HT-29 (cell line): ENCODE measurements at regions not wholly inside any gene's neighbourhood (a gene's known extent, or its start where the extent isn't known, plus 50 kb on each side); places are given as distances from the start of the nearest gene placed in this dataset.
"Not testable (repeated sequence)": the region's sequence is repeated elsewhere in the genome, so short reads cannot be mapped to it uniquely, and the experiment has no call there.

ENCODE experiments used
- DNase-seq: peaks from one replicate; pipeline ENCODE4 v3.0.0-alpha.2; 2015; ENCODE audit warnings: low spot score

- DNase-seq, result no peak
Measured at GRCh38 chrX:131826572-131826971, 196.5 kb upstream of the STK26 start.

DNA sequence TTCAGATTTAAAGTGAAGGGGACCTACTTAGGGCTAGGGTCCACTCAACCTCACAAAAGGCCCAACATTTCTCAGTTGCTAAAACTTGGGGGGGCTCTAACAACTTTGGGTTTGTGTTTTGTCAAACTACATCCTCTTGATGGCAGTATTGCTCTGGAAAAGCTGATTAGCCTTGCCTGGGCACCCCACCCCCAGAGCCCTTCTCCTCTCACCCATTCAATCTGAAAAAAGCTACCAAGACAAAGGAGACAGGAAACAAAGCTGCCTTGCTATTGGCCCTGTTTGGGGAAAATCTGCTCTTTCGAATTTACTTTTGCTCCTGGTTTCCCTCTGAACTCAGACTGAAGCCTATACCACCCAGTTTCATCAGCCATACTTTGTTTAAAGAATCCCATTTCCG lies 195.2 kb upstream of the STK26 start:
- peak; percentile 64 for DNase-seq

DNA sequence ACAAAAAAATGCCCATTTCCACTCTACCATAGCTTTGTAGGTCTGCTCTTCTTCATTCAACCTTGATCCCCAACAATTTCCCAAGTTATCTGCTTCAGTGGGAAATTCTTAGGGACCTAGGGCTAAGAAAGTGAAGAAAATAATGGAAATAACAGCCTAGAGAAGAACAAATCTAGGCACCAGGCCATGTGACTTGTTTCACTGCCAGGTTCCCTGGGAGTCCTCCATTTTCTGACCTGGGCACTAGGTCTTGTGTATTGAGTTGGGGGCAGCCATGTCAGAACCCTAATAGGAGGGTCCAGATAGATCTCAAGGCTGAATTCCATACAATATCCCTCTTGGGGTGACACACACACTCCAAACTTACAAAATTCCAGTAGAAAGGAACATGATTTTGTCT lies 194.6 kb upstream of the STK26 start:
- no peak for DNase-seq

DNA sequence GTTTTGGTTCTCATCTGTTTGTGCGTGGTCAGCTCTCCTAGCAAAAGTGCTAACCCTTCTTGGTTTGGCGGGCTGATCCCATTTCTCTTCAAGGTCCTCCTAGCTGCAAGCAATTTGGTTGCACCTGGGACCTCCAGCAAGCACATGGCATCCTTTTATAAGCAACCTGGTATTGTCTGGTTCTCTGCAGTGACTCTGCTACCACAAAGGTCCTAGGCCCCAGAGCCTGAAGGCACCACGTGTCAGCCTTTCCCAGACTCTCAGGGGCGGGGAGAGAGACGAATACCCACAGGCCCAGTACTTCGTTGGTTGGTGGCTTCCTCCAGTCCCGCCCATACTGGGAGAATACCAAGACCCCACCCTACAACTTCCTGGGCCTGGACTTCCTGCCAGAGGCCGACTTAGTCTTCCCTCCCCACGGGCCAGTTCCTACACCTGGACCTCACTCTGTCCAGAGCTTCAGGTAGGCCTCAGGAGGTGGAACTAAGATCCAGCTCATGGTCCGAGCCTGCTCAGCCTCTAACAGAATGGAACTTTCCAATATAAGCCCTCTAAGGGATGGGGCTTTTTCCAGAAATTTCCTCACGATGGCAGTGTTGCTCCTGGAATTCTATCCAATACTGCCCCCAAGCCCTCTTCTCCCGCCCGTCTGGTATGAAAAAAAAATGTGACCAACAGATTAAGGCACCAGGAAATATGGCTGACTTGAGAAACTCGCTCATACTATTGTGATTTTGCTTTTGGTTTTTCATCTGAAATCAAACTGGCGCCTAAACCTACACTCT lies 192.5 kb upstream of the STK26 start:
- peak; percentile 98 for DNase-seq

- no peak for DNase-seq
Measured at GRCh38 chrX:131831185-131831520, 191.9 kb upstream of the STK26 start.

DNA sequence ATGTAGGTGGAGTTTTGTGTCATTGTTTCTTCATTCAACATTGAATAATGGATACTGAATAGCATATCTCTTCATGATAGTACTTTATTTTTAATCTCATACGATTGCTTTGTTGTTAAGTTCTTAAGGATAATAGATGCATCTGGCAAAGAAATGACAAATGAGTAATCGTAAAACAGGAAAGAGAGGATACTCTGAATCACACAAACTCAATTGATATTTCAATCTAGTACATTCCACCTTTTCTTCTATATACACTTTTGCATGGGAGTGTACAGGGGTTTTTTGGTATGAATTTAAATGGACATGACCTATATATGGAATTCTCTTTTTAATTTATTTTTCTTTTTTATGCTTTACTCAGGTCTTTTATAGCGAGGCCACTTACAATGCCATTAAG lies 186.9 kb upstream of the STK26 start:
- DNase-seq, result no peak

DNA sequence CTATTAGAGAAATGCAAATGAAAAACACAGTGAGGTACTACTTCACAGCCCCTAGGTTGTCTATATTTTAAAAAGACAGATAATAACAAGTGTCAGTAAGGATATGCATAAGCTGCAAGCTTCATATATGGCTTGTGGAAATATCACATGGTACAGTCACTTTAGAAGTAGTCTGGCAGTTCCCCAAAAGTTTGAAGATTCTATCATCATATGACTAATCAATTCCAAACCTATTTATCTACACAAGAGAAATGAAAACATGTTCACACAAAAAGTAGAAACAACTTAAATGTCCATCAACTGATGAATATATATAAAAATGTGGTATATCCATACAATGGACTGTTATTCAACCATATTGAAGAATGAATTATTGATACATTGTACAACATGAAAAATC lies 185.8 kb upstream of the STK26 start:
- DNase-seq, result no peak

DNA sequence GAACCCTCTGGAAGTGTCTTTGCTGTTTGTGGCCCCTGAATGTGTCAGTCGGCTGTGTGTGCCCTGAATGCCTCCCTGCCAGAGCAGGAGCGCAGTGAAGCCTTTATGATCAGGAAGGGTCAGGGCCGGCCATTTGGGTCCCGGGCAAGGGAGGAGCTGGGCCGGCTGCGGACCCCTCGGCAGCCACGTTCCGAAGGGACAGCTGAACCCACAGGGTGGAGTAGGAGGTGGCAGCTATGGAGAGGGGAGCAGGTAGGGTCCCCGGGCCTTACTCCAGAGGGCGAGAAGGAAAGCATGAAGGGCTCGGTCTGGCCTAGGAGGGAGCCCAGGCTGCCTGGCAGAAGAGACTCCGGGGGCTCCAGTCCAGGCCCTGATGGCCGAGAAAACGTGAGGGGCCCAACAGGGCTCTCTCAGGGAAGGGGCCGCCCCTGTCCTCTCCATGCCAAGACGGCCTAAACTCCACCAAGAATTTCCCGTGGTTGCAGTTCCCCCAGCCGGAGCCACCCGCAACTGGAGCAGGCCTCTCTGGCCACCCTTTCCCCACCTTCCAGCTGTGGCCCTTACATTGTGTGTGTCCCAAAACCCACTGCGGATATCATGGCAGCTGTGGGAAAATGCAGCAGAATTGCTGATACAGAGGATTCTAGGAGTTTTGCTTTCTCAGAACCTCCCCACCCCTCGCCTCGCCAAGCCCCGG lies 182.2 kb upstream of the STK26 start:
- no peak for DNase-seq

GRCh38 chrX:131841496-131842437 lies 181.3 kb upstream of the STK26 start:
- peak; percentile 75 for DNase-seq

DNA sequence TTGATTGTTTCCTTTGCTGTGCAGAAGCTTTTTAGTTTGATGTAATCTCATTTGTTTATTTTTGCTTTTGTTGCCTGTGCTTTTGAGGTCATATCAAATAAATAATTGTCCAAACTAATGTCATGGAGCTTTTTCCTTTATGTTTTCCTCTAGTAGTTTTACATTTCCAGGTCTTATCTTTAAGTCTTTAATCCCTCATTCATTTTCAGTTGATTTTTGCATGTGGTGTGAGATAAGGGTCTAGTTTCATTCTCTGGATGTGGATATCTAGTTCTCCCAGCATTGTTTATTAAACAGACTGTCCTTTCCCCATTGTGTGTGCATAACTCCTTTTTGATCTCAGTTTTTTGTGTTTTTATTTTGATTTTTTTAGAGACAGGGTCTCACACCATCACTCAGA lies 179.1 kb upstream of the STK26 start:
- DNase-seq, result no peak

DNA sequence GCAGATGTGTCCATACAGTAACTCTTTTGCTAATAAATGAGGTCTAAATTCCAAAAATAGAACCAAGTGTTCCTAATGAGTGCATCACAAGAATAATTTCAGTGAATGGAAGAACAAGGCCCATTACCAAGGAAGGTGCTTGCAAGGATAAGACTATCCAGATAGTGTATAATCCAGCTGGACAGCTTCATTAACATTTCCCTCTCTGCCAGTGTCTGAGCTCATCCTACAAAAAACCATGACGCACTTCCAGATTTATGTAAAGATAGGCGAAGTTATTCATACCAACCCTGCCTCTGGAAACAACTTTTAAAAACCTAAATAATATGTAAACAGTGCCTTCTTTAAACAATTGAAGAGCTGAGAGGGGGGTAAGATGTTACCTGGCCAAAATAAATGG lies 177.9 kb upstream of the STK26 start:
- no peak for DNase-seq

GRCh38 chrX:131845771-131846170 lies 177.3 kb upstream of the STK26 start:
- no peak for DNase-seq

GRCh38 chrX:131850964-131851363 lies 172.1 kb upstream of the STK26 start:
- not testable (repeated sequence) for DNase-seq

GRCh38 chrX:131853440-131853839 lies 169.7 kb upstream of the STK26 start:
- DNase-seq, result no peak

- DNase-seq, result no peak
Measured at GRCh38 chrX:131854581-131854980, 168.5 kb upstream of the STK26 start.

- no peak for DNase-seq
Measured at GRCh38 chrX:131861088-131861787, 161.9 kb upstream of the STK26 start.

- no peak for DNase-seq
Measured at GRCh38 chrX:131862321-131862720, 160.8 kb upstream of the STK26 start.

DNA sequence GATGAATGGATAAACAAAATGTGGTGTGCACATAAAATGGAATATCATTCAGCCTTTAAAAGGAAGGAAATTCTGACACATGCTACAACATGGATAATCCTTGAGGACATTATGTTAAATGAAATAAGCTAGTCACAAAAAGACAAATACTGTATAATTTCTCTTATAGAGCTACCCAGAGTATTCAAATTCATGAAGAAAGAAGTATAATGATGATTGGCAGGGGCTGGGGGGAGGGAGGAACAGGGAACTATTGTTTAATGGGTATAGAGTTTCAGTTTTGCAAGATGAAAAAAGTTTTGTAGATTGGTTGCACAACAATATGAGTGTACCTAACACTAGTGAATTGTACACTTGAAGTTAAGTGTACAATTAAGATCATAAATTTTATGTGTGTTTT lies 153.9 kb upstream of the STK26 start:
- no peak for DNase-seq

DNA sequence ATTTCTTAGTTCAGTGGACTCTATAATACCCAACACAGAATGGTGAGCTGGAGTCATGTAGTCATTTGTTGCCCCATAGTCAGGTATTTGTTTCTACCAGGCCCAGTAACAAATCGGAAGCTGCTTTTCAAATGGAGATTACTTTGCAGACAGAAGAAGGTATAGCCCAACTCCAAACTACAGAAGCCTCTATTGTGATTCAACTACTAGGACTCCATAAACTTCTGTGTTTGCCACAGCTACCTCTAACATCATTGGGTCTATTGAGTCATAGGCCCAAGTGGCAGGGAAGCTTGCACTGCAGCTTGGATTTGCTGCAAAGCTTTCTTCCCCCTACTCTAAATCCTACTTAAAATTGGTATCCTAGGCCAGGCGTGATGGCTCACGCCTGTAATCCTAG lies 148.8 kb upstream of the STK26 start:
- DNase-seq, result no peak

- not testable (repeated sequence) for DNase-seq
Measured at GRCh38 chrX:131875827-131876226, 147.3 kb upstream of the STK26 start.

GRCh38 chrX:131881194-131881593 lies 141.9 kb upstream of the STK26 start:
- no peak for DNase-seq

GRCh38 chrX:131885042-131885441 lies 138.1 kb upstream of the STK26 start:
- DNase-seq, result not testable (repeated sequence)
